GM12878 (cell line): ENCODE measurements at regions not wholly inside any gene's neighbourhood (a gene's known extent, or its start where the extent isn't known, plus 50 kb on each side); places are given as distances from the start of the nearest gene placed in this dataset.

Source experiments
- ATAC-seq: fragments of 200-7000 bp; cut with Tn5 transposase; 3 replicates; pipeline ENCODE4 v1.9.1; 2020; ENCODE audit warnings: mild to moderate bottlenecking, moderate library complexity
- BruUV-seq: library from RNA; stranded (reverse); fragments of 400-500 nt; replicated peaks from 2 replicates; lab custom pipeline; 2021; lab: Mats Ljungman, UMichigan
- CTCF ChIA-PET: fragments of 300-600 bp; sonication (Branson Sonifier 250); formaldehyde crosslinking; extraction: SDS; loops from one replicate; lab custom pipeline; 2021; ENCODE audit warnings: inconsistent platforms; lab: Yijun Ruan, JAX
- POLR2A ChIA-PET: fragments of 350-600 bp; formaldehyde crosslinking; extraction: SDS; loops from one replicate; lab custom pipeline; 2021; ENCODE audit warnings: inconsistent platforms; lab: Charles Lee
- RAD21 ChIA-PET: fragments of 300-600 bp; sonication (Branson Sonifier 250); formaldehyde crosslinking; loops from one replicate; lab custom pipeline; 2023; ENCODE audit warnings: antibody characterized with exemption; ENCODE audit not compliant: unreplicated experiment; lab: Charles Lee
- SMC1A ChIA-PET: fragments of 300-600 bp; sonication (Branson Sonifier 250); formaldehyde crosslinking; loops from one replicate; lab custom pipeline; 2023; ENCODE audit not compliant: unreplicated experiment, uncharacterized antibody; lab: Charles Lee
- DNase-seq: peaks from one replicate; pipeline ENCODE4 v3.0.0-alpha.2; 2011; ENCODE audit warnings: low read depth, low spot score
- FAIRE-seq: peaks from 3 replicates; lab custom pipeline; 2011; peaks lifted over from hg19 to GRCh38; lab: Jason Lieb, UNC
- H2AFZ ChIP-seq: 2 replicates; pipeline ENCODE4 v1.6.0; 2011; ENCODE audit warnings: low read depth, low read length, control low read depth; ENCODE audit not compliant: control insufficient read depth
- H3K27ac ChIP-seq: 2 replicates; pipeline ENCODE4 v1.5.1; 2011; ENCODE audit warnings: control low read depth; ENCODE audit not compliant: control insufficient read depth, insufficient read depth
- H3K27me3 ChIP-seq, 2 experiments: replicated peaks in 1 of 2; 2 replicates each; pipeline versions ENCODE4 v1.6.0 to v1.6.1; 2011; ENCODE audit warnings: low read length in 1 of 2; ENCODE audit not compliant: control insufficient read depth in 2 of 2, insufficient read depth in 2 of 2
- H3K36me3 ChIP-seq, 2 experiments: 2 replicates each; pipeline ENCODE4 v1.5.1; 2011; ENCODE audit warnings: low read length in 1 of 2; ENCODE audit not compliant: control insufficient read depth in 2 of 2, insufficient read depth in 2 of 2
- H3K4me1 ChIP-seq: 2 replicates; pipeline ENCODE4 v1.6.1; 2011; ENCODE audit warnings: mild to moderate bottlenecking, low read length, moderate library complexity, mixed read lengths; ENCODE audit not compliant: control insufficient read depth, insufficient read depth
- H3K4me2 ChIP-seq: 2 replicates; pipeline ENCODE4 v1.6.0; 2011; ENCODE audit warnings: control low read depth; ENCODE audit not compliant: control insufficient read depth, insufficient read depth
- H3K4me3 ChIP-seq: fragments of 200-600 bp; sonication (generic); 2 replicates; pipeline ENCODE4 v1.5.1; 2016
- H3K79me2 ChIP-seq: 2 replicates; pipeline ENCODE4 v1.6.0; 2011; ENCODE audit warnings: low read length; ENCODE audit not compliant: control insufficient read depth, insufficient read depth
- H3K9ac ChIP-seq: 2 replicates; pipeline ENCODE4 v1.8.0; 2011; ENCODE audit warnings: low read length, control low read depth, mixed read lengths; ENCODE audit not compliant: control insufficient read depth, insufficient read depth
- H3K9me3 ChIP-seq: replicated peaks from 3 replicates; pipeline ENCODE4 v1.5.1; 2011; ENCODE audit warnings: mild to moderate bottlenecking, low read length; ENCODE audit not compliant: control insufficient read depth, insufficient read depth
- H4K20me1 ChIP-seq: 2 replicates; pipeline ENCODE4 v1.6.0; 2011; ENCODE audit not compliant: control insufficient read depth, insufficient read depth
- CEBPB ChIP-seq, 2 experiments: fragments of 150-350 bp in 1 of 2; IDR thresholded peaks; 2 replicates each; pipeline ENCODE4 v1.6.1; 2012 to 2014; ENCODE audit warnings: low read depth in 2 of 2, low read length in 2 of 2, borderline replicate concordance in 1 of 2, inconsistent platforms in 1 of 2
- MXI1 ChIP-seq: fragments of 150-350 bp; IDR thresholded peaks from 2 replicates; pipeline ENCODE4 v1.6.1; 2011; ENCODE audit warnings: low read depth, mild to moderate bottlenecking, inconsistent platforms, low read length, improper control_type of control experiment
- RB1 ChIP-seq: fragments of 450-650 bp; formaldehyde crosslinking; IDR thresholded peaks from 2 replicates; pipeline ENCODE4 v1.6.1; 2017; ENCODE audit warnings: mild to moderate bottlenecking, borderline replicate concordance
- SMAD1 ChIP-seq: fragments of 450-650 bp; IDR thresholded peaks from 2 replicates; pipeline ENCODE4 v1.6.1; 2018; ENCODE audit warnings: mild to moderate bottlenecking, low read depth; ENCODE audit not compliant: partially characterized antibody
- SUZ12 ChIP-seq: fragments of 200-600 bp; sonication (generic); IDR thresholded peaks from one replicate; pipeline ENCODE4 v1.6.1; 2018; ENCODE audit warnings: antibody characterized with exemption, mild to moderate bottlenecking; ENCODE audit not compliant: unreplicated experiment
- ZNF217 ChIP-seq: fragments of 450-650 bp; IDR thresholded peaks from 2 replicates; pipeline ENCODE4 v1.6.1; 2017; ENCODE audit warnings: antibody characterized with exemption, mild to moderate bottlenecking
- WGBS: methylation state at CpG from one replicate; pipeline ENCODE4 v1.1.6; 2016; ENCODE audit warnings: low lambda C conversion rate; ENCODE audit not compliant: insufficient replicate concordance, insufficient coverage; ENCODE audit errors: missing lambda C conversion rate; 5-methylcytosine and 5-hydroxymethylcytosine counted together
- in situ Hi-C: fragments of 300-500 bp; cut with MboI; formaldehyde crosslinking; loops from 9 replicates; pipeline ENCODE4 v1.14.3; 2018; ENCODE audit warnings: mixed read lengths
- intact Hi-C: fragments of 100-400 bp; cut with micrococcal nuclease; formaldehyde crosslinking; loops from one replicate; pipeline ENCODE4 v1.14.2; 2022; ENCODE audit not compliant: unreplicated experiment

DNA sequence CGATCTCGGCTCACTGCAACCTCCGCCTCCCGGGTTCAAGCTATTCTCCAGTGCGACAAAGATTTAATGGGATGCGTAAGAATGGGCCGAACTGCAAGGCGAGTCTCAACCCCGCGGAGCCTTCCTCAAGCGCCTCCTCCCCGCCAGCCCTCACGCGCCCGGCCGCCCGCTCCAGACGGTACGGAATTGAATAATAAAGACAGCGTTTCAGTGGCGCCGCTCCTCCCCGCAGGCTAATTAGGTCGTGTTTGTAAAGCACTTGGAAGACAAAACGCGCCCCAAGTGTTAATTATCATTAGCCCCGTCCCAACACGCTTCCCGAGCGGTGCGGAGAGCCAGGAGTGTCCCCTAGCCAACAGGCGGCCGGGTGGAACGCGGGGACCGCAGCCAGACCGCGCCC, 192.0 kb downstream of the BUD13 start:
- intact Hi-C loops: no loop called here
- TF ChIP-seq RB1 (no peak), MXI1 (no peak), ZNF217 (no peak), SMAD1 (no peak)
- in situ Hi-C loops: no loop called here
- no peaks in the 10 kb centered on the region for H4K20me1 ChIP-seq
- SMC1A ChIA-PET: interaction anchor here (0.6 kb wide), 1 partner anchor 1096 kb away, joined by 3 read pairs; no protein-coding TSS in a partner anchor
- ATAC-seq (no peak), DNase-seq (no peak), FAIRE-seq (no peak)
- H3K4me2 ChIP-seq: no peak overlapping the region
- no peaks in the 10 kb centered on the region for H3K36me3 ChIP-seq
- RAD21 ChIA-PET: no interaction called here
- H3K4me1 ChIP-seq: no peaks in the 10 kb centered on the region
- no peaks in the 10 kb centered on the region for H3K9me3 ChIP-seq
- H3K9ac ChIP-seq: no peak overlapping the region
- H3K27me3 ChIP-seq: peaks cover 6 to 7% of the 10 kb centered on the region in 2 experiments
- H3K4me3 ChIP-seq: no peak overlapping the region
- no peak overlapping the region for H3K27ac ChIP-seq
- CTCF ChIA-PET: interaction anchor here (0.6 kb wide), 1 partner anchor 11 kb away, joined by 3 read pairs; no protein-coding TSS in a partner anchor
- BruUV-seq: no TSS peak
- no peak overlapping the region for H2AFZ ChIP-seq
- POLR2A ChIA-PET: no interaction called here
- no peaks in the 10 kb centered on the region for H3K79me2 ChIP-seq
- WGBS: 13% methylated on average over 34 of the region's 38 CpGs

DNA sequence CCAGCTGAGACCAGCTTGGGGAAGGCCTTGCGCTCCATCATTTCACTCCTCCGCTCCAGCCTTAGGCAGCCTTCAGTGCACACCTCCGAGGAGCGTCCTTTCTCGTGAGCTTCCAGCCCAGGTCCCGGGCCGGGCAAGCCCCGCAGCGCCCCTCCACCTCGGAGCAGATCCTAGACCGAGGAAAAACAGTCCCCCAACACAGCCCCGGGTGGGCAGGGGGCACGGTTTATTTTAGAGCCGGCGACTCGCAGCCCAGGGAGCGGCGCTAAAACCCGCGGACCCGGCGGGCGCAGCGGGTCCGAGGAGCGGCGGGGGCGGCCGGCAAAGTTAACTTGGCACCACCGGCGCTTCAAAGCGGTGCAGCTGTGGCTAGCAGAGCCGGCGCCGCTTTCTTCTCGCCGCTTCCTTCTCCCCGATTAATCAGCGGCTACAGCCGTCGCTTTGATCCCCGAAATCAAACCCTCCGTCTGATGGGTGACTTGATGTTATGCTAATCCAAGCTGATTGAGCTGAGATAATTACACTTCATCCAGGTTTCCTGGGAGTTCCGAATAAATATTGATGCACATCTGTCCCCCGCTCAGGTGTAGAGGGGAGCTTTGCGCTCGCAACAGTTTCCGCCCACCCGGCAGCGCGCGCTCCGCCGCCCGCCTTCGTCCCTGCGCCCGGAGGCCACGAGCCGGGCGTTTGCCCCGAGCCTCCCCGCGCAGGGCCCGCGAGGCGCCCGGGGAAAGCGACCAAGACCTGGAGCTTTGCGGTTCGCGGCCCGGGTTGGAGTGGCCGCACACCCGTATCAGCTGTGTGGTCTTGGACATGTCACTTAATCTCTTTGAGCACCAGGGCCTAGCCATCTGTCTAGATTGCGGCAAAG, 192.7 kb downstream of the BUD13 start:
- Histone ChIP-seq H3K79me2 (no peaks in the 10 kb centered on the region), H3K4me3 (no peak overlapping the region), H3K27me3 (peaks cover 6 to 7% of the 10 kb centered on the region in 2 experiments), H3K9me3 (no peaks in the 10 kb centered on the region), H3K4me1 (no peaks in the 10 kb centered on the region), H2AFZ (no peak overlapping the region), H3K4me2 (no peak overlapping the region), H3K27ac (no peak overlapping the region), H3K36me3 (no peaks in the 10 kb centered on the region), H4K20me1 (no peaks in the 10 kb centered on the region), H3K9ac (no peak overlapping the region)
- BruUV-seq: no TSS peak
- ChIA-PET RAD21 (no interaction called here), POLR2A (no interaction called here), CTCF (no interaction called here), SMC1A (interaction anchor here (0.6 kb wide), 1 partner anchor 1096 kb away, joined by 3 read pairs; no protein-coding TSS in a partner anchor)
- TF ChIP-seq SUZ12: peak; percentile 74
- TF ChIP-seq CEBPB (IDR thresholded peaks at IDR 0.05; ENCODE audit: borderline replicate concordance in 1 of 2, low read depth in 2 of 2, low read length in 2 of 2): no peak
- intact Hi-C loops: no loop called here
- FAIRE-seq (no peak), DNase-seq (no peak), ATAC-seq (no peak)
- 13% methylated on average over 74 of the region's 76 CpGs for WGBS
- in situ Hi-C loops: no loop called here
